Kidney epithelial cell (primary cell): ENCODE measurements at regions not wholly inside any gene's neighbourhood (a gene's known extent, or its start where the extent isn't known, plus 50 kb on each side); places are given as distances from the start of the nearest gene placed in this dataset.

Experiments
- DNase-seq: peaks from one replicate; pipeline ENCODE4 v3.0.0-alpha.2; 2010; ENCODE audit warnings: low read depth
- H3K27me3 ChIP-seq: 2 replicates; pipeline ENCODE4 v1.6.0; 2011; ENCODE audit warnings: low read length; ENCODE audit not compliant: control insufficient read depth, insufficient read depth
- H3K36me3 ChIP-seq: 2 replicates; pipeline ENCODE4 v1.5.1; 2011; ENCODE audit warnings: low read length; ENCODE audit not compliant: control insufficient read depth, insufficient read depth
- H3K4me3 ChIP-seq: 2 replicates; pipeline ENCODE4 v1.5.1; 2011; ENCODE audit warnings: low read depth, mild to moderate bottlenecking, control low read depth, low read length
- CTCF ChIP-seq: IDR thresholded peaks from 2 replicates; pipeline ENCODE4 v1.5.1; 2011; ENCODE audit warnings: mild to moderate bottlenecking, moderate library complexity, low read length, control low read depth, inconsistent platforms; ENCODE audit not compliant: insufficient read depth, poor library complexity, severe bottlenecking

DNA sequence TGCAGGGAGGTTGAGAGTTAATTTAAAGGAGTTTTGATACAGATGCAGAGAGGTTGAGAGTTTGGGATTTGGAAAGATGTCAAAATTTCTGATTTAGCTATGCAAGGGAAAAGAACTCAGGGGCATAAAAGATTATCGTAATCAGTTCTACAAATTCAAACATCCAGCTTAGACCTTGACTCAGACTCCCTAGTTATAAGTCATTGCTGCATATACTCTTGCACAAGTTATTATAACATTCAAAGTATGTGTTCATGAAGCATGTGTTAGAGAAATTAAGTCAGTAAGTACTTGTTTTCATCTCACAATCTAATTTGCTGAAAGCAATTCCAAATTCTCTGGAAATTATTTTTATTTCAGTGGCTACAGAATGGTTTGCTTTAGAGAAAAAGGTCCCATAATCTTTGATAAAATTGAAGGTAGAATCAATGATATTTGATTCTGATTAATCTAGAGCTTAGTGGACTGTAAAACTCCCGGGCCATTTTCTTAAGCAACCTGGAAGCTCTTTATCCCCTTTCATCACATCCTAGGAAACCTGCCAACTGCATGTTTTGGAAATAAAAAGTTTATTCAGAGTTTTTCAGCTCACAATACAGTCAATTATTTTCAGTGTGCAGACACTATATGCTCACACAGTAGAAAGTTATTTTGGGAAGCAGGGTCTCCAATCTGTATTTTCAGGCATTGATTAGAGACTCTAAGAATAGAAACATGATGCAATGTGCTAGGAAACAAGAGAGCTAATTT, 132.9 kb upstream of the SPANXC start:
- DNase-seq, result no peak
- H3K36me3 ChIP-seq, result no peaks in the 10 kb centered on the region
- no peak for TF ChIP-seq CTCF
- no peak overlapping the region for H3K4me3 ChIP-seq
- H3K27me3 ChIP-seq, result no peaks in the 10 kb centered on the region

DNA sequence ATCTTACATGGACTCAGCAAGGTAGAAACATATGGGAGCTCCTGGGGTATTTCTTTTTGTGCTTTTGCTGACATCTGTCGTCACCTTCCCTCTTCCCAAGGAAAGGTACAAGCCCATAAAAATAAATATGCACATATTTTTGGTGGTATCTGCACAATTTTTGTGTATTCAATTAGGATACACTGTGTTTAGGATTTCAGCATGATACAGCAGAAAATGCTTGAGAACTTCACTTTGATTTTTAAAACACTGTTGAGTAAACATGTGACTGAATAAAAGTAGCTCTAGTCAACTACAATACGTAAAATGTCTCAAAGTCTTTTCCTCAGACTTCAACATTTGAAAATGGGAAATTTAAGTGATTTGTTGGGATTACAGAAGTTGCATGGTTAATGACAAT, 99.4 kb upstream of the SPANXC start:
- DNase-seq, result no peak
- H3K27me3 ChIP-seq, result no peaks in the 10 kb centered on the region
- H3K36me3 ChIP-seq, result no peaks in the 10 kb centered on the region
- H3K4me3 ChIP-seq, result no peak overlapping the region
- no peak for TF ChIP-seq CTCF

GRCh38 chrX:141341341-141341740, 99.0 kb upstream of the SPANXC start:
- DNase-seq, result peak; percentile 7
- Histone ChIP-seq H3K4me3 (no peak overlapping the region), H3K36me3 (no peaks in the 10 kb centered on the region), H3K27me3 (no peaks in the 10 kb centered on the region)
- no peak for TF ChIP-seq CTCF

- no peak for DNase-seq
Observed at GRCh38 chrX:141320801-141321200, 78.5 kb upstream of the SPANXC start.

DNA sequence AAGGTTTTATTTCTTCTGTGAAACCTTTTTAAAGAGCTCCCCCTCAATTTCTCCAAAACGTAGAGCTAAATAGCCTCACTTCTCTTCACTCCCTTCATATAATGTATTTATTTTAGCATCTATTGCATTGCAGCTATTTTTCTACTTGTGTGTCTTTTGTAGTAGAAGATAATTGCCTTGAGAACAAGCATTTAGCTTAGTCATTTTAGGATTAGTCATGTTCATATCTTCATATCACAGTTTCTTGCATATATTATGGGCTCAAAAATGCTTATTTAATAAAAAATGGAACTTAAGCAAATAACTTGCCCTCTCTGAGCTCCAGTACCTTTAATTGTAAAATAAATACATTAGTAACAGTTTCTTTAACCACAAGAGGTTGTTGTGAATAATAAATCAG, 72.1 kb upstream of the SPANXC start:
- Histone ChIP-seq H3K4me3 (no peak overlapping the region), H3K27me3 (no peaks in the 10 kb centered on the region), H3K36me3 (no peaks in the 10 kb centered on the region)
- TF ChIP-seq CTCF, result no peak
- DNase-seq, result no peak

More at GRCh38 chrX:141320801-141321200, 78.5 kb upstream of the SPANXC start:
- H3K4me3 ChIP-seq, result no peak overlapping the region
- no peaks in the 10 kb centered on the region for H3K27me3 ChIP-seq
- no peaks in the 10 kb centered on the region for H3K36me3 ChIP-seq
- no peak for TF ChIP-seq CTCF

DNA sequence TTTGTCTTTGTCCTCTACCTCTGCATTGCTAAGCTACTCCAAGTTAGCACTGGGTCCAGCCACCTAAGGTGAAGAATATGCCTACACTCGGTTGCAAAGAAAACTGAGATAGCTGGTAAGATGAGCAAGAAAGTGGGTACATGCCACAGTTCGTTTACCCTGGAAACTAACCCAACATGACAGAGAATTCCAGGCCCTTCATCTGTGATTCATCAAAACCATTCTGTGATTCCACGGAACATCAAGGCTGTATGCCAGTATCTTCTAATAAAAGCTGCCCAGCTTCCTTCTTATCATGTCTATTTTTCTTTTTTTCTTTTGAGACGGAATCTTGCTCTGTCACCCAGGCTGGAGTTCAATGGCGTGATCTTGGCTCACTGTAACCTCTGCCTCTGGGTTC, 58.7 kb upstream of the SPANXC start:
- Histone ChIP-seq H3K27me3 (no peaks in the 10 kb centered on the region), H3K4me3 (no peak overlapping the region), H3K36me3 (no peaks in the 10 kb centered on the region)
- TF ChIP-seq CTCF, result no peak
- no peak for DNase-seq
